Duodenal mucosa (tissue), 2 donors: ENCODE measurements at regions not wholly inside any gene's neighbourhood (a gene's known extent, or its start where the extent isn't known, plus 50 kb on each side); places are given as distances from the start of the nearest gene placed in this dataset.
"Not testable (repeated sequence)": the region's sequence is repeated elsewhere in the genome, so short reads cannot be mapped to it uniquely, and the experiment has no call there.

Experiments
- H3K27ac ChIP-seq: one replicate; pipeline ENCODE4 v1.7.0; 2013; ENCODE audit warnings: low read depth, low read length
- H3K27me3 ChIP-seq, 2 donors: one replicate each; pipeline ENCODE4 v1.7.0; 2013; ENCODE audit warnings: low read length in 2 of 2, control low read depth in 1 of 2; ENCODE audit not compliant: insufficient read depth in 2 of 2, control insufficient read depth in 1 of 2
- H3K36me3 ChIP-seq, 2 donors: one replicate each; pipeline ENCODE4 v1.7.0; 2013; ENCODE audit warnings: low read length in 2 of 2, control low read depth in 1 of 2; ENCODE audit not compliant: insufficient read depth in 2 of 2, control insufficient read depth in 1 of 2
- H3K4me1 ChIP-seq, 2 donors: one replicate each; pipeline ENCODE4 v1.7.0; 2013; ENCODE audit warnings: low read length in 2 of 2, control low read depth in 1 of 2; ENCODE audit not compliant: insufficient read depth in 2 of 2, control insufficient read depth in 1 of 2
- H3K4me3 ChIP-seq, 2 donors: one replicate each; pipeline ENCODE4 v1.7.0; 2013; ENCODE audit warnings: low read length in 2 of 2, low read depth in 1 of 2
- H3K9ac ChIP-seq, 2 donors: one replicate each; pipeline ENCODE4 v1.7.0; 2013; ENCODE audit warnings: low read length in 2 of 2, low read depth in 1 of 2
- H3K9me3 ChIP-seq, 2 donors: one replicate each; pipeline ENCODE4 v1.7.0; 2013; ENCODE audit warnings: low read length in 2 of 2, control low read depth in 1 of 2; ENCODE audit not compliant: control insufficient read depth in 1 of 2

DNA sequence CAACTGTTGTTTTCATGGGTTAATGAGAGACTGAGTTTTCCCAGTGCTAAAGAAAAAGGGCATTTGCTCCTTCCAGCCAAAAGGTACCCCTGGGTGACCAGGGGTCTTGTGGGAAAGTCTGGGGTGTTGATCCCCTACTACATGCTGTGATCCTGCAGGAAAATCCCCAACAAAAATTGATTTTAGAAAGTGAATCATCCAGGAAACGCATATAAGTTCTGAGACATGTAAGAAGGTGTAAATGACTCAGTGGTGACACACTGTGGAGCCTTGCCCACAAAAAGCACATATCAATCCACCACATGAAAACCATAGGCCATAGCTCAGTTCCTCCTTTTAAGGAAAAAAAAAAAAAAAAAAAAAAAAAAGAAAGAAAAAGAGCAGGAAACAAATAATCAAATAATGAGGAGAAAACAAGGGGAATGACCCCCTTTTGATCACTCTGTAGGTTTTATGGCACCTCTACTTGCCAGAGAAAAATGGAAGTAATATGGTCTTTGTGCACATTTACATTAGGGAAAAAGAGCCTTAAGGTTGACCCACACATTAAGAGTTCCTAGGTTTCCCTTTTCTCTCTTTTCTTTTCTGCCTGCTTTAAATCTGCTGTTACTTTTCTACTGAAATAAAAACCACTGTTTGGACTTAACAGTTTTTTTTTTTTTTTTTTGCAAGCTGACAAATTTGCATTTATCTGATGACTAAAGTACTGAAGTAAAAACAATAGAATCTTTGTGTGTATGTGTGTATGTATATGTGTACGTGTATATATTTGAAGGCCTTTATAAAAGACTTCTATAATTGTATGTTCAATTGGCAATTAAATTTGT lies 386.0 kb downstream of the KIF20B start:
- H3K27ac ChIP-seq = no peak overlapping the region
- no peaks in the 10 kb centered on the region for H3K36me3 ChIP-seq
- no peak overlapping the region for H3K4me3 ChIP-seq
- H3K27me3 ChIP-seq = no peaks in the 10 kb centered on the region
- no peaks in the 10 kb centered on the region for H3K4me1 ChIP-seq
- no peaks in the 10 kb centered on the region for H3K9me3 ChIP-seq
- H3K9ac ChIP-seq = no peak overlapping the region

DNA sequence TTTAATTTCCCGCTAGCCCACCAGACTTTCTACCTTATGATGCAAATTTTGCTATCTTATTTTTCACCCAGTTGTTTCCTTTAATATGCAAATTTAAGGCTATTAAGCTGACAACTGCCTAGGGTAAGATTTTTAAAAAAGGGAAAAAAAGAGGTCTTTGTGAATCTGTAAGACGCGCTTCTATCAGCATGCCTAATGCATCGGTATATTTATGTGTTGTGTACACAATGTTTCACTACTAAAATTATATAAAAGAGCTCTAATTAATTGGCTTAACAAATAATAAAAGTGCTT lies 386.6 kb downstream of the KIF20B start:
- Histone ChIP-seq H3K27ac (no peak overlapping the region), H3K4me3 (no peak overlapping the region), H3K9me3 (no peaks in the 10 kb centered on the region), H3K4me1 (no peaks in the 10 kb centered on the region), H3K27me3 (no peaks in the 10 kb centered on the region), H3K9ac (no peak overlapping the region), H3K36me3 (no peaks in the 10 kb centered on the region)

DNA sequence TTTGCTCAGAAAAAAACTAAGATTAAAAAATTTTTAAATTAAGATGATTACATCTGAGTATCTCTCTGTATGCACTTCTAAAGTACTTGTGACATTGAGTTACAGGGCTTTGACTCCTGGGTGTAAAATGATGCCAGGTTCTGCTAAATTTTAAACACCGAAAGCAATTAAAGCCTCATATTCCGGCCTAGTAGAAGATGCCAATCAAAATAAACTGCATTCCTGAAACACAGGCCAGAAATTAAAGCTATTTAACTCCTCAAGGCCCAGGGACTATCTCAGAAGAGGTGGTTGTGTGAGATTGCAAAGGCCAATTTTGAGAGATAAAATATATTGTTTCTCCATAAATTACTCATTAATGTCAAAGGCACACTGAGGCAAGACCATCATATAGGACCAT lies 388.3 kb downstream of the KIF20B start:
- Histone ChIP-seq H3K27ac (no peak overlapping the region), H3K36me3 (no peaks in the 10 kb centered on the region), H3K27me3 (no peaks in the 10 kb centered on the region), H3K4me1 (no peaks in the 10 kb centered on the region), H3K9me3 (no peaks in the 10 kb centered on the region), H3K4me3 (no peak overlapping the region), H3K9ac (no peak overlapping the region)

DNA sequence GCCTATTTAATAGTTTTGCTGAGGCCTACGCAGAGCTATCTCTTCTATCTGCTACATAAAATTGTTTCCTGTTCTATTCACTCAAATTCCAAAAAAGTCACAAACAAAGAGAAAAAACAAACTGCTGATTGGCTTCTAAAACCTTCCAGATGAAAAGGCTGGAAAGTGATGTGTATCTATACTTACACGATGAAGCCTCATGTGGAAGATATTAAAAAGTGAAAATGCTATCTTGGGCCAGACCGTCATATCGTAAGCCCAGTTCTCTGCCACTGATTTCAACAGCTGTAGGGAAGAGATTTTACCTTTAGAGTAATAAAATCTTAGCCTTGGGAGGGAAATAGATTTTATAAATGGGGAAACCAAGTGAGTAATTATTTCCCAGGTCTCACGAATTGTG lies 394.8 kb downstream of the KIF20B start:
- H3K9me3 ChIP-seq = no peaks in the 10 kb centered on the region
- H3K4me3 ChIP-seq = no peak overlapping the region
- H3K4me1 ChIP-seq = no peaks in the 10 kb centered on the region
- H3K27ac ChIP-seq = no peak overlapping the region
- H3K27me3 ChIP-seq = no peaks in the 10 kb centered on the region
- H3K36me3 ChIP-seq = no peaks in the 10 kb centered on the region
- no peak overlapping the region for H3K9ac ChIP-seq

DNA sequence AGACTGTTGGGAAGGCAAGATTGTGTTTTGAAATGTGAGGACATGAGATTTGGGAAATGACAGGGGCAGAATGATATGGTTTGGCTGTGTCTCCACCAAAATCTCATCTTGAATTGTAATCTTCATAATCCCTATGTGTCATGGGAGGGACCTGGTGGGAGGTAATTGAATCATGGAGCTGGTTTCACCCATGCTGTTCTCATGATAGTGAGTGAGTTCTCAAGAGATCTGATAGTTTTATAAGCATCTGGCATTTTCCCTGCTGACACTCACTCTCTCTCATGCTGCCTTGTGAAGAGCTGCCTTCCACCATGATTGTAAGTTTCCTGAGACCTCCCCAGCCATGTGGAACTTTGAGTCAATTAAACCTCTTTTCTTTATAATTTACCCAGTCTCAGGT lies 406.2 kb downstream of the KIF20B start:
- not testable (repeated sequence) for H3K27me3 ChIP-seq, H3K36me3 ChIP-seq, H3K27ac ChIP-seq, H3K9ac ChIP-seq, H3K9me3 ChIP-seq, H3K4me3 ChIP-seq, H3K4me1 ChIP-seq

DNA sequence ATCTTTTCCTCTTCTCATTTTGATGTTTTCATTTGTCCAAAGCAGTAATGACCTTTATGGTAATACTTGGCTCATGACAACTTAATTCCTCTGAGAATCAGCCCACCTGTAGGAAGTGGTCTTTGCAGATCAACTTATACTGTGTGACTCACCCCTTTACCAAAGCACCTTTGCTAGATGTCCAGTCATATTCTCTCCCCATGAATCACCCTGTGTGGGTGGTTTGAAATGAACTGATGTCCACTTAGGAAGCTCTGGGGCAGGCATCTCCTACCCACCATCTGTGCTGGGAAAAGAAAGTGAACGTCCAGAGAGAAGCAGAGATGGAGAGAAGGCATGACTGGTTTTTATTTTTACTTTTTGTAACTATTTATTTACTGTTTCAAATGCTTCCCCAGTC lies 410.3 kb downstream of the KIF20B start:
- Histone ChIP-seq H3K4me3 (no peak overlapping the region), H3K9ac (no peak overlapping the region), H3K27me3 (no peaks in the 10 kb centered on the region), H3K4me1 (no peaks in the 10 kb centered on the region), H3K27ac (no peak overlapping the region), H3K36me3 (no peaks in the 10 kb centered on the region), H3K9me3 (no peaks in the 10 kb centered on the region)

DNA sequence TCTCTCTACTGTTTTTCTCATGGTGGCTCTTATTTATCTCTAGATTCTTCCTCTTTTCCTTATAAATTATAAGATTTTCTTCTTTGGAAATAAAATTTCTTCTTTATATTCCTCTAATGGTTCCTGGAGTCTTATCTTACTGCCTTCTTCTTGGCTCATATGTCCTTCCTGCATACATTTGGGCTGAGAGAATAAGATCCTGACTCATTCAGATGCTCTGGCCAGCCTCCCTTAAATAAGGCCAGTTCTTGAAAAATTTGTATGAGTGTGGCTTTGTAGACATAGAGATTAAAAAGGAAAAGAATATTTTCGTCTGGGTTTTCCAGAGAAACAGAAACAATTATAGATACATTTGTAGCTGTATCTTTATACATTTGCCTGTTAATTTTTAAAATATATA lies 411.3 kb downstream of the KIF20B start:
- H3K9me3 ChIP-seq = no peaks in the 10 kb centered on the region
- no peak overlapping the region for H3K27ac ChIP-seq
- no peak overlapping the region for H3K9ac ChIP-seq
- H3K27me3 ChIP-seq = no peaks in the 10 kb centered on the region
- H3K36me3 ChIP-seq = no peaks in the 10 kb centered on the region
- no peaks in the 10 kb centered on the region for H3K4me1 ChIP-seq
- no peak overlapping the region for H3K4me3 ChIP-seq

DNA sequence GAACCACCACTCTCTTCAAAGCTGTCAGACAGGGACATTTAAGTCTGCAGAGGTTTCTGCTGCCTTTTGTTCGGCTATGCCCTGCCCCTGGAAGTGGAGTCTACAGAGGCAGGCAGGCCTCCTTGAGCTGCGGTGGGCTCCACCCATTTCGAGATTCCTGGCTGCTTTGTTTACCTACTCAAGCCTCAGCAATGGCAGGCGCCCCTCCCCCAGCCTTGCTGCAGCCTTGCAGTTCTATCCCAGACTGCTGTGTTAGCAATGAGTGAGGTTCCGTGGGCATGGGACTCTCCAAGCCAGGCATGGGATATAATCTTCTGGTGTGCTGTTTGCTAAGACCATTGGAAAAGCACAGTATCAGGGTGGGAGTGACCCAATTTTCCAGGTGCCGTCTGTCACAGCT lies 417.2 kb downstream of the KIF20B start:
- not testable (repeated sequence) for H3K4me3 ChIP-seq, H3K4me1 ChIP-seq, H3K27me3 ChIP-seq, H3K9me3 ChIP-seq, H3K9ac ChIP-seq, H3K36me3 ChIP-seq, H3K27ac ChIP-seq

DNA sequence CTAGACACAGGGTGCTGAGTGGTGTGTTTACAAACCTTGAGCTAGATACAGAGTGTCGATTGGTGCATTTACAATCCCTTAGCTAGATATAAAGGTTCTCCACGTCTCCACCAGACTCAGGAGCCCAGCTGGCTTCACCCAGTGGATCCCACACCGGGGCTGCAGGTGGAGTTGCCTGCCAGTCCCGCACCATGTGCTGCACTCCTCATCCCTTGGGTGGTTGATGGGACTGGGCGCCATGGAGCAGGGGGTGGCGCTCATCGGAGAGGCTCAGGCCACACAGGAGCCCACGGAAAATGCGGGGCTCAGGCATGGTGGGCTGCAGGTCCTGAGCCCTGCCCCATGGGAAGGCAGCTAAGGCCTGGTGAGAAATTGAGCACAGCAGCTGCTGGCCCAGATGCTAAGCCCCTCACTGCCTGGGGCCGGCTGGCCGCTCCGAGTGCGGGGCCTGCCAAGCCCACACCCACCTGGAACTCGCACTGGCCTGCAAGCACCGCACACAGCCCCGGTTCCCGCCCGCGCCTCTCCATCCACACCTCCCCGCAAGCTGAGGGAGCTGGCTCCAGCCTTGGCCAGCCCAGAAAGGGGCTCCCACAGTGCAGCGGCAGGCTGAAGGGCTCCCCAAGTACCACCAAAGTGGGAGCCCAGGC lies 418.4 kb downstream of the KIF20B start:
- H3K9me3 ChIP-seq, H3K36me3 ChIP-seq: not testable (repeated sequence)

DNA sequence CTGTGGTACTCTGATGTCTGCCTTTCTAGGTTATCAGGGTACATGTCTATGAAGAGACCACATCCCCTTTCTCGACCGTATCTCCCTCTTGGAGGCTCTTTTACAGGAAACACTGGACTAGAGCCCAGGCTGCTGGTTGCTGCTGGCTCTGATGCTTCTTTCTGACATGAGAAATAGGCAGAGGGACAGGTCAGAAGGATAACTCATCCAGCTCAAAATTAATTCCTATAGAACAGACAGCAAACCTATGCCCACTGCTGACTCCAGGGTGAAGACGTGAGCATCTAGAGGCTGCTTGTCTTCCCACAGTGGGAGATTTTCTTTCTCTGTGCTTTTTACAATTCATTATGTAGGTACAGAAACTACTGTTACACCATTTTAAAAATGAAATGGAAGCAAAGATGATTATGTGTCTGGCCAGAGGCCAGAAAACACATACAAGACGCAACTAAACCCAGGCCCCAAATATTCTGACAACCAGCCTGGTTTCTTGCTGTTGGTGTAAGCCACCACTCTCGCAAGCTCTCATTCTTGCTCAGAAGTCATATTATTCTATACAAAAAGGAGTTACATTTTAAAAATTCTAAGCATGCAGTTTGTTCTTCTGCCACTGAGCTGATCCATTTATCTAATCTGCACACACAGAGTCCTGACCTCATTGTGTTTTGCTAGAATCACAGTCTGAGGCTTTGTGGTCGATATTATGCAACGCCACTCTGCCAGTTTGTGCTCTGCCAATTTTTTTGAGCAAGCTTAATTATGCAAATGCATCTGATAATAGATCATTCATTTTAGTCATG lies 424.3 kb downstream of the KIF20B start:
- no peaks in the 10 kb centered on the region for H3K4me1 ChIP-seq
- H3K9me3 ChIP-seq = no peaks in the 10 kb centered on the region
- H3K27me3 ChIP-seq = no peaks in the 10 kb centered on the region
- no peaks in the 10 kb centered on the region for H3K36me3 ChIP-seq
- H3K27ac ChIP-seq = no peak overlapping the region
- no peak overlapping the region for H3K4me3 ChIP-seq
- no peak overlapping the region for H3K9ac ChIP-seq

More for the DNA sequence above, 418.4 kb downstream of the KIF20B start:
- H3K27ac ChIP-seq, H3K4me1 ChIP-seq, H3K9ac ChIP-seq, H3K4me3 ChIP-seq, H3K27me3 ChIP-seq: not testable (repeated sequence)
